WTC11 (cell line): ENCODE measurements at regions not wholly inside any gene's neighbourhood (a gene's known extent, or its start where the extent isn't known, plus 50 kb on each side); places are given as distances from the start of the nearest gene placed in this dataset.

Experiments
- ATAC-seq: fragments of 200-7000 bp; cut with Tn5 transposase; 2 replicates; pipeline ENCODE4 v1.10.0; 2021; ENCODE audit warnings: mild to moderate bottlenecking, moderate library complexity
- CTCF ChIA-PET: fragments of 300-600 bp; sonication (Branson Sonifier 250); formaldehyde crosslinking; loops from one replicate; lab custom pipeline; 2021; ENCODE audit warnings: antibody characterized with exemption; lab: Charles Lee
- POLR2A ChIA-PET: fragments of 350-600 bp; sonication (Branson Sonifier 250); formaldehyde crosslinking; loops from one replicate; lab custom pipeline; 2021; ENCODE audit warnings: antibody characterized with exemption; lab: Charles Lee
- DNase-seq: peaks from one replicate; pipeline ENCODE4 v3.0.0; 2021; ENCODE audit warnings: low spot score
- H3K27ac Mint-ChIP-seq: 2 replicates; pipeline ENCODE4 v1.8.0; 2021; ENCODE audit warnings: mixed read lengths
- H3K27me3 Mint-ChIP-seq: 2 replicates; pipeline ENCODE4 v1.8.0; 2021; ENCODE audit warnings: low read depth, mild to moderate bottlenecking, moderate library complexity, mixed read lengths
- H3K36me3 Mint-ChIP-seq: 2 replicates; pipeline ENCODE4 v1.8.0; 2021; ENCODE audit warnings: mixed read lengths
- H3K4me1 Mint-ChIP-seq: 2 replicates; pipeline ENCODE4 v1.8.0; 2022; ENCODE audit warnings: mixed read lengths
- H3K4me3 Mint-ChIP-seq: 2 replicates; pipeline ENCODE4 v1.8.0; 2021; ENCODE audit warnings: mild to moderate bottlenecking, moderate library complexity, mixed read lengths
- H3K9me3 Mint-ChIP-seq: 2 replicates; pipeline ENCODE4 v1.8.0; 2021; ENCODE audit warnings: mixed read lengths
- CREM ChIP-seq: sonication (generic); formaldehyde crosslinking; IDR thresholded peaks from 2 replicates; pipeline ENCODE4 v1.8.1; 2022; ENCODE audit warnings: mild to moderate bottlenecking, missing genetic modification reagents, moderate library complexity
- ESRRA ChIP-seq: sonication (generic); formaldehyde crosslinking; IDR thresholded peaks from 2 replicates; pipeline ENCODE4 v1.8.1; 2022; ENCODE audit warnings: mild to moderate bottlenecking, missing genetic modification reagents, borderline replicate concordance
- GABPB1 ChIP-seq: sonication (generic); formaldehyde crosslinking; IDR thresholded peaks from 2 replicates; pipeline ENCODE4 v1.8.1; 2023; ENCODE audit warnings: mild to moderate bottlenecking, missing genetic modification reagents
- GRHL2 ChIP-seq: fragments of 250-450 bp; sonication (Bioruptor Pico); IDR thresholded peaks from 2 replicates; pipeline ENCODE4 v1.8.0; 2022; ENCODE audit warnings: mild to moderate bottlenecking, moderate library complexity; ENCODE audit not compliant: insufficient replicate concordance, severe bottlenecking
- MYBL2 ChIP-seq: sonication (generic); formaldehyde crosslinking; IDR thresholded peaks from 2 replicates; pipeline ENCODE4 v1.8.1; 2023; ENCODE audit warnings: mild to moderate bottlenecking, moderate library complexity, missing genetic modification reagents
- NFYB ChIP-seq: sonication (generic); formaldehyde crosslinking; conservative IDR thresholded peaks from 2 replicates; pipeline ENCODE4 v1.8.0; 2022; ENCODE audit warnings: low read depth, missing genetic modification reagents
- OVOL2 ChIP-seq: fragments of 250-450 bp; sonication (Bioruptor Pico); IDR thresholded peaks from 2 replicates; pipeline ENCODE4 v1.9.0; 2021; ENCODE audit warnings: mild to moderate bottlenecking, borderline replicate concordance
- SMAD4 ChIP-seq: sonication (generic); formaldehyde crosslinking; IDR thresholded peaks from 2 replicates; pipeline ENCODE4 v1.8.0; 2022; ENCODE audit warnings: mild to moderate bottlenecking, missing genetic modification reagents
- ZBTB21 ChIP-seq: sonication (generic); formaldehyde crosslinking; IDR thresholded peaks from 2 replicates; pipeline ENCODE4 v1.8.1; 2023; ENCODE audit warnings: mild to moderate bottlenecking, missing genetic modification reagents, borderline replicate concordance
- ZNF138 ChIP-seq: sonication (generic); formaldehyde crosslinking; conservative IDR thresholded peaks from 2 replicates; pipeline ENCODE4 v1.8.1; 2022; ENCODE audit warnings: mild to moderate bottlenecking, moderate library complexity, missing genetic modification reagents
- ZNF416 ChIP-seq: fragments of 250-450 bp; sonication (Bioruptor Pico); IDR thresholded peaks from 2 replicates; pipeline ENCODE4 v1.9.0; 2021; ENCODE audit warnings: mild to moderate bottlenecking, inconsistent platforms
- ZNF671 ChIP-seq: fragments of 250-450 bp; sonication (Bioruptor Pico); IDR thresholded peaks from 2 replicates; pipeline ENCODE4 v1.8.0; 2021; ENCODE audit warnings: mild to moderate bottlenecking
- TF ChIP-seq, protein P1 (sequence below): fragments of 250-450 bp; sonication (Bioruptor Pico); IDR thresholded peaks from 2 replicates; pipeline ENCODE4 v1.9.0; 2021; ENCODE audit warnings: mild to moderate bottlenecking
- TF ChIP-seq, protein P2 (sequence below): sonication (generic); formaldehyde crosslinking; IDR thresholded peaks from 2 replicates; pipeline ENCODE4 v1.8.1; 2022; ENCODE audit warnings: low read depth, missing genetic modification reagents, borderline replicate concordance
- TF ChIP-seq, protein P3 (sequence below): sonication (generic); formaldehyde crosslinking; IDR thresholded peaks from 2 replicates; pipeline ENCODE4 v1.8.0; 2022; ENCODE audit warnings: missing genetic modification reagents
- TF ChIP-seq, protein P4 (sequence below): sonication (generic); formaldehyde crosslinking; IDR thresholded peaks from 2 replicates; pipeline ENCODE4 v1.8.0; 2023; ENCODE audit warnings: missing genetic modification reagents
- TF ChIP-seq, protein P5 (sequence below): sonication (generic); formaldehyde crosslinking; IDR thresholded peaks from 2 replicates; pipeline ENCODE4 v1.8.1; 2023; ENCODE audit warnings: mild to moderate bottlenecking, missing genetic modification reagents, moderate library complexity

DNA sequence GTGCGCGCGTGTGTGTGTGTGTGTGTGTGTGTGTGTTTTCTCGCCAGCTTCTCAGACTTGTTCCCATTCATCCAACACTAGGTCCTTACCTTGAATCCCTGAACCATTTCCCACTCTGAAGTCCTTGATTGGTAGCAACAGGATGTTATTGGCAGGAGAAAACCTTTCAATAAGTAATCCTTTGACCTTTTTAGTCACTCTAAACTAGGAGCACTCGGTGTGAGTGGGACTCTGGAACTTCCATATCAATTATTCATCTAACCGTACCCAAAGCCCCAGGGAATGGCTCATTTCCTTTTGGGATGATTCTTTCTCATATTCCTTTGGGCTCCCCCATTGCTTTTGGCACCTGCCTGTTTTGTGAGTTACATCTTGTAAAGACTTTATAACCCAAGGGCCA, 140.2 kb upstream of the SPRED1 start (continued):
- TF ChIP-seq, protein P1, sequence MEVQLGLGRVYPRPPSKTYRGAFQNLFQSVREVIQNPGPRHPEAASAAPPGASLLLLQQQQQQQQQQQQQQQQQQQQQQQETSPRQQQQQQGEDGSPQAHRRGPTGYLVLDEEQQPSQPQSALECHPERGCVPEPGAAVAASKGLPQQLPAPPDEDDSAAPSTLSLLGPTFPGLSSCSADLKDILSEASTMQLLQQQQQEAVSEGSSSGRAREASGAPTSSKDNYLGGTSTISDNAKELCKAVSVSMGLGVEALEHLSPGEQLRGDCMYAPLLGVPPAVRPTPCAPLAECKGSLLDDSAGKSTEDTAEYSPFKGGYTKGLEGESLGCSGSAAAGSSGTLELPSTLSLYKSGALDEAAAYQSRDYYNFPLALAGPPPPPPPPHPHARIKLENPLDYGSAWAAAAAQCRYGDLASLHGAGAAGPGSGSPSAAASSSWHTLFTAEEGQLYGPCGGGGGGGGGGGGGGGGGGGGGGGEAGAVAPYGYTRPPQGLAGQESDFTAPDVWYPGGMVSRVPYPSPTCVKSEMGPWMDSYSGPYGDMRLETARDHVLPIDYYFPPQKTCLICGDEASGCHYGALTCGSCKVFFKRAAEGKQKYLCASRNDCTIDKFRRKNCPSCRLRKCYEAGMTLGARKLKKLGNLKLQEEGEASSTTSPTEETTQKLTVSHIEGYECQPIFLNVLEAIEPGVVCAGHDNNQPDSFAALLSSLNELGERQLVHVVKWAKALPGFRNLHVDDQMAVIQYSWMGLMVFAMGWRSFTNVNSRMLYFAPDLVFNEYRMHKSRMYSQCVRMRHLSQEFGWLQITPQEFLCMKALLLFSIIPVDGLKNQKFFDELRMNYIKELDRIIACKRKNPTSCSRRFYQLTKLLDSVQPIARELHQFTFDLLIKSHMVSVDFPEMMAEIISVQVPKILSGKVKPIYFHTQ (CRISPR knock-in tag) = no peak
- TF ChIP-seq CREM = no peak
- no peak for TF ChIP-seq SMAD4
- no peak for TF ChIP-seq MYBL2
- TF ChIP-seq NFYB = no peak
- TF ChIP-seq, protein P2, sequence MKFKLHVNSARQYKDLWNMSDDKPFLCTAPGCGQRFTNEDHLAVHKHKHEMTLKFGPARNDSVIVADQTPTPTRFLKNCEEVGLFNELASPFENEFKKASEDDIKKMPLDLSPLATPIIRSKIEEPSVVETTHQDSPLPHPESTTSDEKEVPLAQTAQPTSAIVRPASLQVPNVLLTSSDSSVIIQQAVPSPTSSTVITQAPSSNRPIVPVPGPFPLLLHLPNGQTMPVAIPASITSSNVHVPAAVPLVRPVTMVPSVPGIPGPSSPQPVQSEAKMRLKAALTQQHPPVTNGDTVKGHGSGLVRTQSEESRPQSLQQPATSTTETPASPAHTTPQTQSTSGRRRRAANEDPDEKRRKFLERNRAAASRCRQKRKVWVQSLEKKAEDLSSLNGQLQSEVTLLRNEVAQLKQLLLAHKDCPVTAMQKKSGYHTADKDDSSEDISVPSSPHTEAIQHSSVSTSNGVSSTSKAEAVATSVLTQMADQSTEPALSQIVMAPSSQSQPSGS (CRISPR knock-in tag) = no peak
- TF ChIP-seq, all 79 proteins: peak for 0

DNA sequence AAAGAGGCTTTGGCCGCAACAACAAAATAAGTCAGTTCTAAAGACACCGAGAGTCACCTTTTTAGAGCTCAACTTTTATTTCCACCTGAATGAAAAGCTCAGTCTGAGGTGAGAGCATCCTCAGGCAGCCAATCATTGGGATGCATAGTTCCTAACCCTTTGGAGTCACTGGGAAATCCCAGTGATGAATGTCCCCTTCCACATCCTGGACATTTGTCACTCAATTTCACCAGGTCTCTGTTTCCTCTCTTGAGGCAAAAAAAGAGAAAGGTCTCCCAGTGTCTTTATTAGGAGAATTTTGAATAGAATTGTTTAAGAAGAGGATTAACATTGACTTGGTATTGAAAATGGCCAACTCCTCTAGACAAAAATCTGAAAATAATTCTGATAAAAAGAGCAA, 137.5 kb upstream of the SPRED1 start:
- H3K4me1 Mint-ChIP-seq = peaks cover 37% of the 10 kb centered on the region
- no peak for DNase-seq
- CTCF ChIA-PET = interaction anchor here (0.6 kb wide), 1 partner anchor 11 kb away, joined by 3 read pairs; no protein-coding TSS in a partner anchor
- TF ChIP-seq, protein P3, sequence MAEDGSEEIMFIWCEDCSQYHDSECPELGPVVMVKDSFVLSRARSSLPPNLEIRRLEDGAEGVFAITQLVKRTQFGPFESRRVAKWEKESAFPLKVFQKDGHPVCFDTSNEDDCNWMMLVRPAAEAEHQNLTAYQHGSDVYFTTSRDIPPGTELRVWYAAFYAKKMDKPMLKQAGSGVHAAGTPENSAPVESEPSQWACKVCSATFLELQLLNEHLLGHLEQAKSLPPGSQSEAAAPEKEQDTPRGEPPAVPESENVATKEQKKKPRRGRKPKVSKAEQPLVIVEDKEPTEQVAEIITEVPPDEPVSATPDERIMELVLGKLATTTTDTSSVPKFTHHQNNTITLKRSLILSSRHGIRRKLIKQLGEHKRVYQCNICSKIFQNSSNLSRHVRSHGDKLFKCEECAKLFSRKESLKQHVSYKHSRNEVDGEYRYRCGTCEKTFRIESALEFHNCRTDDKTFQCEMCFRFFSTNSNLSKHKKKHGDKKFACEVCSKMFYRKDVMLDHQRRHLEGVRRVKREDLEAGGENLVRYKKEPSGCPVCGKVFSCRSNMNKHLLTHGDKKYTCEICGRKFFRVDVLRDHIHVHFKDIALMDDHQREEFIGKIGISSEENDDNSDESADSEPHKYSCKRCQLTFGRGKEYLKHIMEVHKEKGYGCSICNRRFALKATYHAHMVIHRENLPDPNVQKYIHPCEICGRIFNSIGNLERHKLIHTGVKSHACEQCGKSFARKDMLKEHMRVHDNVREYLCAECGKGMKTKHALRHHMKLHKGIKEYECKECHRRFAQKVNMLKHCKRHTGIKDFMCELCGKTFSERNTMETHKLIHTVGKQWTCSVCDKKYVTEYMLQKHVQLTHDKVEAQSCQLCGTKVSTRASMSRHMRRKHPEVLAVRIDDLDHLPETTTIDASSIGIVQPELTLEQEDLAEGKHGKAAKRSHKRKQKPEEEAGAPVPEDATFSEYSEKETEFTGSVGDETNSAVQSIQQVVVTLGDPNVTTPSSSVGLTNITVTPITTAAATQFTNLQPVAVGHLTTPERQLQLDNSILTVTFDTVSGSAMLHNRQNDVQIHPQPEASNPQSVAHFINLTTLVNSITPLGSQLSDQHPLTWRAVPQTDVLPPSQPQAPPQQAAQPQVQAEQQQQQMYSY (CRISPR knock-in tag) = no peak
- TF ChIP-seq ZNF138 (CRISPR knock-in tag) = no peak
- no peak for TF ChIP-seq ZNF671
- no peak for TF ChIP-seq ZBTB21 (CRISPR knock-in tag)
- no peak for TF ChIP-seq ESRRA (CRISPR knock-in tag)
- no peak for TF ChIP-seq OVOL2 (CRISPR knock-in tag)
- no peak for TF ChIP-seq NFYB
- no peak for TF ChIP-seq GABPB1
- TF ChIP-seq, protein P4, sequence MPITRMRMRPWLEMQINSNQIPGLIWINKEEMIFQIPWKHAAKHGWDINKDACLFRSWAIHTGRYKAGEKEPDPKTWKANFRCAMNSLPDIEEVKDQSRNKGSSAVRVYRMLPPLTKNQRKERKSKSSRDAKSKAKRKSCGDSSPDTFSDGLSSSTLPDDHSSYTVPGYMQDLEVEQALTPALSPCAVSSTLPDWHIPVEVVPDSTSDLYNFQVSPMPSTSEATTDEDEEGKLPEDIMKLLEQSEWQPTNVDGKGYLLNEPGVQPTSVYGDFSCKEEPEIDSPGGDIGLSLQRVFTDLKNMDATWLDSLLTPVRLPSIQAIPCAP (CRISPR knock-in tag) = no peak
- TF ChIP-seq, protein P5, sequence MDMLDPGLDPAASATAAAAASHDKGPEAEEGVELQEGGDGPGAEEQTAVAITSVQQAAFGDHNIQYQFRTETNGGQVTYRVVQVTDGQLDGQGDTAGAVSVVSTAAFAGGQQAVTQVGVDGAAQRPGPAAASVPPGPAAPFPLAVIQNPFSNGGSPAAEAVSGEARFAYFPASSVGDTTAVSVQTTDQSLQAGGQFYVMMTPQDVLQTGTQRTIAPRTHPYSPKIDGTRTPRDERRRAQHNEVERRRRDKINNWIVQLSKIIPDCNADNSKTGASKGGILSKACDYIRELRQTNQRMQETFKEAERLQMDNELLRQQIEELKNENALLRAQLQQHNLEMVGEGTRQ (CRISPR knock-in tag) = no peak
- TF ChIP-seq ZNF416 (CRISPR knock-in tag) = no peak
- TF ChIP-seq GRHL2 (CRISPR knock-in tag) = no peak
- TF ChIP-seq, all 79 proteins: peak for 0
- H3K27me3 Mint-ChIP-seq = no peaks in the 10 kb centered on the region
- no peak for ATAC-seq
- POLR2A ChIA-PET = interaction anchor here (0.8 kb wide), 1 partner anchor 16 kb away, joined by 3 read pairs; no protein-coding TSS in a partner anchor
- H3K27ac Mint-ChIP-seq = no peak overlapping the region
- H3K4me3 Mint-ChIP-seq = no peak overlapping the region
- no peaks in the 10 kb centered on the region for H3K36me3 Mint-ChIP-seq
- peaks cover 9% of the 10 kb centered on the region for H3K9me3 Mint-ChIP-seq
